Hepatocyte (in vitro differentiated cells): ENCODE measurements at regions not wholly inside any gene's neighbourhood (a gene's known extent, or its start where the extent isn't known, plus 50 kb on each side); places are given as distances from the start of the nearest gene placed in this dataset.

ENCODE experiments used
- DNase-seq: peaks from one replicate; pipeline ENCODE4 v3.0.0-alpha.2; 2016; ENCODE audit warnings: low spot score
- H2AFZ ChIP-seq: fragments of 200-600 bp; sonication (generic); 2 replicates; pipeline ENCODE4 v1.6.0; 2016; ENCODE audit warnings: antibody characterized with exemption, mild to moderate bottlenecking
- H3K27ac ChIP-seq: fragments of 200-600 bp; sonication (generic); 2 replicates; pipeline ENCODE4 v1.5.1; 2016; ENCODE audit warnings: mild to moderate bottlenecking
- H3K27me3 ChIP-seq: fragments of 200-600 bp; sonication (generic); 2 replicates; pipeline ENCODE4 v1.6.1; 2016
- H3K36me3 ChIP-seq: fragments of 200-600 bp; sonication (generic); replicated peaks from 2 replicates; pipeline ENCODE4 v1.5.1; 2016; ENCODE audit warnings: low read depth; ENCODE audit not compliant: insufficient read depth
- H3K4me1 ChIP-seq: fragments of 200-600 bp; sonication (generic); 2 replicates; pipeline ENCODE4 v1.5.1; 2016; ENCODE audit warnings: mild to moderate bottlenecking, moderate library complexity; ENCODE audit not compliant: insufficient read depth
- H3K4me2 ChIP-seq: fragments of 200-600 bp; sonication (generic); 2 replicates; pipeline ENCODE4 v1.6.0; 2016
- H3K4me3 ChIP-seq: fragments of 200-600 bp; sonication (generic); 2 replicates; pipeline ENCODE4 v1.5.1; 2016; ENCODE audit warnings: mild to moderate bottlenecking
- H3K79me2 ChIP-seq: fragments of 200-600 bp; sonication (generic); 2 replicates; pipeline ENCODE4 v1.6.0; 2017; ENCODE audit warnings: mild to moderate bottlenecking
- H3K9me2 ChIP-seq: fragments of 200-600 bp; sonication (generic); replicated peaks from 2 replicates; pipeline ENCODE4 v1.6.0; 2017; ENCODE audit warnings: mild to moderate bottlenecking; ENCODE audit not compliant: insufficient read depth
- H3K9me3 ChIP-seq: fragments of 200-600 bp; sonication (generic); 2 replicates; pipeline ENCODE4 v1.5.1; 2016; ENCODE audit warnings: low read depth, mild to moderate bottlenecking
- H4K20me1 ChIP-seq: fragments of 200-600 bp; sonication (generic); 2 replicates; pipeline ENCODE4 v1.6.0; 2016; ENCODE audit warnings: mild to moderate bottlenecking; ENCODE audit not compliant: insufficient read depth, poor library complexity, severe bottlenecking
- EZH2 ChIP-seq: fragments of 200-600 bp; sonication (generic); IDR thresholded peaks from 2 replicates; pipeline ENCODE4 v1.6.1; 2016; ENCODE audit warnings: antibody characterized with exemption, mild to moderate bottlenecking, borderline replicate concordance
- EZH2phosphoT487 ChIP-seq: fragments of 200-600 bp; sonication (generic); IDR thresholded peaks from one replicate; pipeline ENCODE4 v1.6.1; 2018; ENCODE audit warnings: antibody characterized with exemption, mild to moderate bottlenecking, low read depth, moderate library complexity; ENCODE audit not compliant: unreplicated experiment, severe bottlenecking
- WGBS: methylation state at CpG from one replicate; pipeline ENCODE4 v1.1.6; 2016; ENCODE audit warnings: low lambda C conversion rate; ENCODE audit errors: missing lambda C conversion rate; 5-methylcytosine and 5-hydroxymethylcytosine counted together
- TF ChIP-seq, protein P1 (sequence below): fragments of 200-600 bp; sonication (generic); IDR thresholded peaks from 2 replicates; pipeline ENCODE4 v1.5.1; 2016; ENCODE audit warnings: antibody characterized with exemption, mild to moderate bottlenecking; ENCODE audit not compliant: poor library complexity

DNA sequence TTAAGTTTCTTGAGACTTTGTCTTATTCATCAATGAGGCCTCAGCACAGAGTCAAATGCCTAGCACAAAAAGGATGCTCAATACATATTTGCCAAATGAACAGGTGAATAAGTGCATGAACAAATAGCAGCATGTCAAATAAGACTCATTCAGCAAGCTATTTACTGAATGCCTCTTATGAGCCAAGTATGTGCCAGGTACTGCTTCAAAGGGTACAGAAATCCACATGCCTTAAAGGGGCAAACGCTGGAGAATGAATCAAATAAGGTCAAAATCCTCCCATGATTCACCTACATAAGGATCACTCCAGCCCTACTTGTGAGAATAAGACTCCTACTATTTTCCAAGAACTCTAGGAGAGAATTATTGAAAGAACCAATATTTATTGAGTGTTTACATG, 260.2 kb upstream of the CPEB2 start:
- no peaks in the 10 kb centered on the region for H3K79me2 ChIP-seq
- no peaks in the 10 kb centered on the region for H4K20me1 ChIP-seq
- H2AFZ ChIP-seq, result no peak overlapping the region
- no peak overlapping the region for H3K4me3 ChIP-seq
- no peaks in the 10 kb centered on the region for H3K4me1 ChIP-seq
- H3K27me3 ChIP-seq, result no peaks in the 10 kb centered on the region
- H3K9me3 ChIP-seq, result no peaks in the 10 kb centered on the region
- no peaks in the 10 kb centered on the region for H3K9me2 ChIP-seq
- no peaks in the 10 kb centered on the region for H3K36me3 ChIP-seq
- no peak overlapping the region for H3K4me2 ChIP-seq
- no peak for DNase-seq
- TF ChIP-seq EZH2 (no peak), EZH2phosphoT487 (no peak)
- TF ChIP-seq, protein P1, sequence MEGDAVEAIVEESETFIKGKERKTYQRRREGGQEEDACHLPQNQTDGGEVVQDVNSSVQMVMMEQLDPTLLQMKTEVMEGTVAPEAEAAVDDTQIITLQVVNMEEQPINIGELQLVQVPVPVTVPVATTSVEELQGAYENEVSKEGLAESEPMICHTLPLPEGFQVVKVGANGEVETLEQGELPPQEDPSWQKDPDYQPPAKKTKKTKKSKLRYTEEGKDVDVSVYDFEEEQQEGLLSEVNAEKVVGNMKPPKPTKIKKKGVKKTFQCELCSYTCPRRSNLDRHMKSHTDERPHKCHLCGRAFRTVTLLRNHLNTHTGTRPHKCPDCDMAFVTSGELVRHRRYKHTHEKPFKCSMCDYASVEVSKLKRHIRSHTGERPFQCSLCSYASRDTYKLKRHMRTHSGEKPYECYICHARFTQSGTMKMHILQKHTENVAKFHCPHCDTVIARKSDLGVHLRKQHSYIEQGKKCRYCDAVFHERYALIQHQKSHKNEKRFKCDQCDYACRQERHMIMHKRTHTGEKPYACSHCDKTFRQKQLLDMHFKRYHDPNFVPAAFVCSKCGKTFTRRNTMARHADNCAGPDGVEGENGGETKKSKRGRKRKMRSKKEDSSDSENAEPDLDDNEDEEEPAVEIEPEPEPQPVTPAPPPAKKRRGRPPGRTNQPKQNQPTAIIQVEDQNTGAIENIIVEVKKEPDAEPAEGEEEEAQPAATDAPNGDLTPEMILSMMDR, result no peak
- WGBS, result 86% methylated on average over 1 of the region's 1 CpG
- no peak overlapping the region for H3K27ac ChIP-seq

- TF ChIP-seq, protein P1, result no peak
- TF ChIP-seq EZH2phosphoT487, result no peak
- TF ChIP-seq EZH2, result no peak
- Histone ChIP-seq H3K9me2 (no peaks in the 10 kb centered on the region), H2AFZ (no peak overlapping the region), H4K20me1 (no peaks in the 10 kb centered on the region), H3K79me2 (no peaks in the 10 kb centered on the region), H3K36me3 (no peaks in the 10 kb centered on the region), H3K4me2 (no peak overlapping the region), H3K27me3 (no peaks in the 10 kb centered on the region), H3K27ac (no peak overlapping the region), H3K4me3 (no peak overlapping the region), H3K4me1 (no peaks in the 10 kb centered on the region), H3K9me3 (no peaks in the 10 kb centered on the region)
- DNase-seq, result no peak
- 91% methylated on average over 5 of the region's 5 CpGs for WGBS
Observed at GRCh38 chr4:14743172-14743571, 259.1 kb upstream of the CPEB2 start.

- WGBS, result 72% methylated on average over 5 of the region's 5 CpGs
- Histone ChIP-seq H3K9me2 (no peaks in the 10 kb centered on the region), H3K27ac (no peak overlapping the region), H3K4me3 (no peak overlapping the region), H3K4me1 (no peaks in the 10 kb centered on the region), H2AFZ (no peak overlapping the region), H3K27me3 (no peaks in the 10 kb centered on the region), H3K36me3 (no peaks in the 10 kb centered on the region), H3K79me2 (no peaks in the 10 kb centered on the region), H3K9me3 (no peaks in the 10 kb centered on the region), H4K20me1 (no peaks in the 10 kb centered on the region), H3K4me2 (no peak overlapping the region)
- TF ChIP-seq, protein P1, result no peak
- no peak for DNase-seq
Observed at GRCh38 chr4:14743601-14744000, 258.7 kb upstream of the CPEB2 start.

DNA sequence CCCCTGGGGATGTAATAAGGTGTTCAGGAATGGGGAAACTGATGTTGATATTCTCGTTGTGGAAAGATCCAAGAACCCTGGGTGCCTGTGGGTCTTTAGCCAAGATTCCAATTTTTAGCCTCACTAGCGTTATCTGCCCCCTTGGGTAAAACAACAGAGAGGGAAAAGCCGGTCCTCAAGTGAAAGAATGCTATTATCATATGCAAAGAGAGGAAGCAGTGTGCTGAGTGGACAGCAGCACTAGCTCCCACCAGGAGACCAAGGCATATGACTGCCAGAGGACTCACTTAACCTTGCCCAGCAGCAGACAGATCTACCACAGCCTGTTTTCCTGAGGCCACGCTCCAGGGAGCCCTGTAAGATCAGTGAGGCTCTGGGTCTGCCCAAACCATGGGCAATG, 257.9 kb upstream of the CPEB2 start:
- Histone ChIP-seq H3K27me3 (no peaks in the 10 kb centered on the region), H3K27ac (no peak overlapping the region), H3K79me2 (no peaks in the 10 kb centered on the region), H3K36me3 (no peaks in the 10 kb centered on the region), H3K4me1 (no peaks in the 10 kb centered on the region), H4K20me1 (no peaks in the 10 kb centered on the region), H3K9me3 (no peaks in the 10 kb centered on the region), H3K4me3 (no peak overlapping the region), H3K9me2 (no peaks in the 10 kb centered on the region), H3K4me2 (no peak overlapping the region), H2AFZ (no peak overlapping the region)
- WGBS, result 52% methylated on average over 4 of the region's 4 CpGs
- TF ChIP-seq EZH2phosphoT487 (no peak), EZH2 (no peak)
- TF ChIP-seq, protein P1, result no peak
- no peak for DNase-seq
